ENCODE measurements at regions not wholly inside any gene's neighbourhood (a gene's known extent, or its start where the extent isn't known, plus 50 kb on each side); places are given as distances from the start of the nearest gene placed in this dataset.

DNA sequence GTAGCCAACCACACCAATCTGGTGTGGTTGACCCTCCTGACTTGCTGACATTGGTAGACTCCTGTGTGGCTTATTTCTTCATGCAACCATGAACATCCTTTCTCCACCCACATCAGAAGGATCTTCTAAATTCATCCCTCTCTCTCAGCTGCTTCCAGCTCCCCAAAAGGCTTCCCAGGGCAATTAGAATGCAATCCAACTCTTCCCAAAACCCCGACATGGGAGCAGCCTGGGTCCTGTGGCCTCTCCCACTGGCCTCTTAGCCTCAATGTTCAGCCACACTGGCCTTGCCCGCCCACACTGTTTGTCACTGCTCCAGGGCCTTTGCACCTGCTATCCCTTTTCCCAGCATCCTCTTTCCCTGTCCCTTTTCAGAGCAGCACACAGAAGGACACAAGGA lies 199.8 kb upstream of the SGCG start:
- Histone ChIP-seq H3K27me3 (ENCODE audit: insufficient read depth, low read length) (no peaks in the 10 kb centered on the region), H3K9me2 (ENCODE audit: insufficient read depth) (no peaks in the 10 kb centered on the region), H3K79me2 (ENCODE audit: insufficient read depth, low read length) (no peaks in the 10 kb centered on the region), H3K4me2 (ENCODE audit: low read length) (no peak overlapping the region), H3K4me1 (ENCODE audit: control insufficient read depth in 1 of 2, insufficient read depth in 2 of 2, low read length in 2 of 2) (no peaks in the 10 kb centered on the region), H4K20me1 (ENCODE audit: insufficient read depth) (no peaks in the 10 kb centered on the region), H3K36me3 (ENCODE audit: control insufficient read depth in 1 of 2, insufficient read depth in 2 of 2, low read length in 2 of 2) (no peaks in the 10 kb centered on the region), H3K9me3 (ENCODE audit: control insufficient read depth in 1 of 2, insufficient read depth in 1 of 2, low read depth in 1 of 2, low read length in 2 of 2) (no peaks in the 10 kb centered on the region; a peak in 1 of 4 replicates), H3K9ac (ENCODE audit: low read length) (no peak overlapping the region), H3K4me3 (replicated peaks in 1 of 2; ENCODE audit: low read depth in 1 of 2, low read length in 2 of 2) (no peak overlapping the region), H2AFZ (ENCODE audit: low read depth, low read length, poor library complexity, severe bottlenecking) (no peak overlapping the region), H3K27ac (ENCODE audit: low read depth, low read length) (no peak overlapping the region)
- no peak for DNase-seq (ENCODE audit: low read depth, low spot score)
- RAD21 ChIA-PET (ENCODE audit: low non-redundant PET in 1 of 2, low total read pairs in 2 of 2, uncharacterized antibody in 2 of 2, unreplicated experiment in 2 of 2): no interaction called here
- TF ChIP-seq POLR2AphosphoS5 (IDR thresholded peaks at IDR 0.05; ENCODE audit: low read depth, low read length): no peak
- no peak for TF ChIP-seq CBX3 (IDR thresholded peaks at IDR 0.05; ENCODE audit: low read depth)
- TF ChIP-seq TCF7L2 (IDR thresholded peaks at IDR 0.05; ENCODE audit: borderline replicate concordance, extremely low read depth, insufficient read depth, insufficient read length): no peak
- no peak for TF ChIP-seq ZNF274 (IDR thresholded peaks at IDR 0.05; ENCODE audit: low read depth, low read length)
- TF ChIP-seq, protein P1, sequence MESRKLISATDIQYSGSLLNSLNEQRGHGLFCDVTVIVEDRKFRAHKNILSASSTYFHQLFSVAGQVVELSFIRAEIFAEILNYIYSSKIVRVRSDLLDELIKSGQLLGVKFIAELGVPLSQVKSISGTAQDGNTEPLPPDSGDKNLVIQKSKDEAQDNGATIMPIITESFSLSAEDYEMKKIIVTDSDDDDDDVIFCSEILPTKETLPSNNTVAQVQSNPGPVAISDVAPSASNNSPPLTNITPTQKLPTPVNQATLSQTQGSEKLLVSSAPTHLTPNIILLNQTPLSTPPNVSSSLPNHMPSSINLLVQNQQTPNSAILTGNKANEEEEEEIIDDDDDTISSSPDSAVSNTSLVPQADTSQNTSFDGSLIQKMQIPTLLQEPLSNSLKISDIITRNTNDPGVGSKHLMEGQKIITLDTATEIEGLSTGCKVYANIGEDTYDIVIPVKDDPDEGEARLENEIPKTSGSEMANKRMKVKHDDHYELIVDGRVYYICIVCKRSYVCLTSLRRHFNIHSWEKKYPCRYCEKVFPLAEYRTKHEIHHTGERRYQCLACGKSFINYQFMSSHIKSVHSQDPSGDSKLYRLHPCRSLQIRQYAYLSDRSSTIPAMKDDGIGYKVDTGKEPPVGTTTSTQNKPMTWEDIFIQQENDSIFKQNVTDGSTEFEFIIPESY (IDR thresholded peaks at IDR 0.05; ENCODE audit: extremely low read depth, insufficient replicate concordance, low read length): no peak
- no peak for TF ChIP-seq ELF1 (IDR thresholded peaks at IDR 0.05; ENCODE audit: borderline replicate concordance, low read depth)
- TF ChIP-seq ZFX (IDR thresholded peaks at IDR 0.05): no peak
- TF ChIP-seq, protein P2, sequence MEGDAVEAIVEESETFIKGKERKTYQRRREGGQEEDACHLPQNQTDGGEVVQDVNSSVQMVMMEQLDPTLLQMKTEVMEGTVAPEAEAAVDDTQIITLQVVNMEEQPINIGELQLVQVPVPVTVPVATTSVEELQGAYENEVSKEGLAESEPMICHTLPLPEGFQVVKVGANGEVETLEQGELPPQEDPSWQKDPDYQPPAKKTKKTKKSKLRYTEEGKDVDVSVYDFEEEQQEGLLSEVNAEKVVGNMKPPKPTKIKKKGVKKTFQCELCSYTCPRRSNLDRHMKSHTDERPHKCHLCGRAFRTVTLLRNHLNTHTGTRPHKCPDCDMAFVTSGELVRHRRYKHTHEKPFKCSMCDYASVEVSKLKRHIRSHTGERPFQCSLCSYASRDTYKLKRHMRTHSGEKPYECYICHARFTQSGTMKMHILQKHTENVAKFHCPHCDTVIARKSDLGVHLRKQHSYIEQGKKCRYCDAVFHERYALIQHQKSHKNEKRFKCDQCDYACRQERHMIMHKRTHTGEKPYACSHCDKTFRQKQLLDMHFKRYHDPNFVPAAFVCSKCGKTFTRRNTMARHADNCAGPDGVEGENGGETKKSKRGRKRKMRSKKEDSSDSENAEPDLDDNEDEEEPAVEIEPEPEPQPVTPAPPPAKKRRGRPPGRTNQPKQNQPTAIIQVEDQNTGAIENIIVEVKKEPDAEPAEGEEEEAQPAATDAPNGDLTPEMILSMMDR (IDR thresholded peaks at IDR 0.05 in 2 of 3, conservative IDR thresholded peaks at IDR 0.05 in 1 of 3; ENCODE audit: borderline replicate concordance in 1 of 3, insufficient read depth in 1 of 3, low read depth in 2 of 3, low read length in 2 of 3): no peak
- intact Hi-C loops (cut with micrococcal nuclease): no loop called here
- CTCF ChIA-PET: no interaction called here
- BruUV-seq (replicated peaks): no TSS peak
- no peak for ATAC-seq
- POLR2A ChIA-PET: no interaction called here

Data from HCT116 (cell line).